ENCODE measurements at regions not wholly inside any gene's neighbourhood (a gene's known extent, or its start where the extent isn't known, plus 50 kb on each side); places are given as distances from the start of the nearest gene placed in this dataset.

GRCh38 chr16:86805188-86805587 lies 226.8 kb downstream of the FOXL1 start:
- Histone ChIP-seq H2AFZ (ENCODE audit: low read length) (no peak overlapping the region), H3K9me3 (replicated peaks; ENCODE audit: insufficient read depth, low read length) (no peaks in the 10 kb centered on the region), H4K20me1 (ENCODE audit: insufficient read depth, low read length) (no peaks in the 10 kb centered on the region), H3K9ac (ENCODE audit: low read length) (no peak overlapping the region), H3F3A (ENCODE audit: insufficient read depth, low read length) (no peaks in the 10 kb centered on the region), H3K4me3 (ENCODE audit: low read length) (no peak overlapping the region), H3K27ac (ENCODE audit: low read length) (no peak overlapping the region), H3K9me2 (replicated peaks; ENCODE audit: insufficient read depth, low read length) (no peaks in the 10 kb centered on the region), H3K4me2 (ENCODE audit: low read depth, low read length) (no peak overlapping the region), H3K27me3 (replicated peaks; ENCODE audit: insufficient read depth, low read length) (peaks cover 53% of the 10 kb centered on the region), H3K4me1 (ENCODE audit: low read length) (no peaks in the 10 kb centered on the region), H3K36me3 (replicated peaks; ENCODE audit: insufficient read depth, low read length) (no peaks in the 10 kb centered on the region), H3K79me2 (ENCODE audit: low read length) (no peaks in the 10 kb centered on the region)
- no peak for DNase-seq
- no peak for TF ChIP-seq EZH2 (optimal IDR thresholded peaks at IDR 0.05; ENCODE audit: low read depth, low read length)
- TF ChIP-seq EZH2phosphoT487 (IDR thresholded peaks at IDR 0.05; ENCODE audit: low read length): no peak

- H3K4me1 ChIP-seq (ENCODE audit: low read length): no peaks in the 10 kb centered on the region
- H3K9ac ChIP-seq (ENCODE audit: low read length): no peak overlapping the region
- H3K4me2 ChIP-seq (ENCODE audit: low read depth, low read length): no peak overlapping the region
- TF ChIP-seq EZH2phosphoT487 (IDR thresholded peaks at IDR 0.05; ENCODE audit: low read length): no peak
- no peak for TF ChIP-seq EZH2 (optimal IDR thresholded peaks at IDR 0.05; ENCODE audit: low read depth, low read length)
- no peak for TF ChIP-seq CTCF (IDR thresholded peaks at IDR 0.05; ENCODE audit: low read length)
- H4K20me1 ChIP-seq (ENCODE audit: insufficient read depth, low read length): no peaks in the 10 kb centered on the region
- H3K27ac ChIP-seq (ENCODE audit: low read length): no peak overlapping the region
- H3K27me3 ChIP-seq (replicated peaks; ENCODE audit: insufficient read depth, low read length): peaks cover 59% of the 10 kb centered on the region
- H3K9me2 ChIP-seq (replicated peaks; ENCODE audit: insufficient read depth, low read length): no peaks in the 10 kb centered on the region
- H3K4me3 ChIP-seq (ENCODE audit: low read length): no peak overlapping the region
- H3K36me3 ChIP-seq (replicated peaks; ENCODE audit: insufficient read depth, low read length): no peaks in the 10 kb centered on the region
- DNase-seq: no peak
- H3K9me3 ChIP-seq (replicated peaks; ENCODE audit: insufficient read depth, low read length): no peaks in the 10 kb centered on the region
- H2AFZ ChIP-seq (ENCODE audit: low read length): no peak overlapping the region
- H3F3A ChIP-seq (ENCODE audit: insufficient read depth, low read length): no peaks in the 10 kb centered on the region
- H3K79me2 ChIP-seq (ENCODE audit: low read length): no peaks in the 10 kb centered on the region
Observed at GRCh38 chr16:86806181-86806837, 228.0 kb downstream of the FOXL1 start.

GRCh38 chr16:86806838-86807351 lies 228.5 kb downstream of the FOXL1 start:
- no peaks in the 10 kb centered on the region for H3K4me1 ChIP-seq (ENCODE audit: low read length)
- H3K27ac ChIP-seq (ENCODE audit: low read length): no peak overlapping the region
- no peaks in the 10 kb centered on the region for H3K79me2 ChIP-seq (ENCODE audit: low read length)
- H3F3A ChIP-seq (ENCODE audit: insufficient read depth, low read length): no peaks in the 10 kb centered on the region
- no peak for DNase-seq
- TF ChIP-seq EZH2phosphoT487 (IDR thresholded peaks at IDR 0.05; ENCODE audit: low read length) (no peak), CTCF (IDR thresholded peaks at IDR 0.05; ENCODE audit: low read length) (no peak), EZH2 (optimal IDR thresholded peaks at IDR 0.05; ENCODE audit: low read depth, low read length) (no peak)
- no peaks in the 10 kb centered on the region for H3K36me3 ChIP-seq (replicated peaks; ENCODE audit: insufficient read depth, low read length)
- H3K9me2 ChIP-seq (replicated peaks; ENCODE audit: insufficient read depth, low read length): no peaks in the 10 kb centered on the region
- H3K9me3 ChIP-seq (replicated peaks; ENCODE audit: insufficient read depth, low read length): no peaks in the 10 kb centered on the region
- H3K4me2 ChIP-seq (ENCODE audit: low read depth, low read length): no peak overlapping the region
- no peak overlapping the region for H2AFZ ChIP-seq (ENCODE audit: low read length)
- peaks cover 64% of the 10 kb centered on the region for H3K27me3 ChIP-seq (replicated peaks; ENCODE audit: insufficient read depth, low read length)
- H3K9ac ChIP-seq (ENCODE audit: low read length): no peak overlapping the region
- H4K20me1 ChIP-seq (ENCODE audit: insufficient read depth, low read length): no peaks in the 10 kb centered on the region
- no peak overlapping the region for H3K4me3 ChIP-seq (ENCODE audit: low read length)

- no peak overlapping the region for H3K4me2 ChIP-seq (ENCODE audit: low read depth, low read length)
- no peak for DNase-seq
- no peaks in the 10 kb centered on the region for H3K36me3 ChIP-seq (replicated peaks; ENCODE audit: insufficient read depth, low read length)
- no peaks in the 10 kb centered on the region for H3K9me3 ChIP-seq (replicated peaks; ENCODE audit: insufficient read depth, low read length)
- no peaks in the 10 kb centered on the region for H3F3A ChIP-seq (ENCODE audit: insufficient read depth, low read length)
- H3K4me1 ChIP-seq (ENCODE audit: low read length): no peaks in the 10 kb centered on the region
- no peak overlapping the region for H3K27ac ChIP-seq (ENCODE audit: low read length)
- H4K20me1 ChIP-seq (ENCODE audit: insufficient read depth, low read length): no peaks in the 10 kb centered on the region
- no peak overlapping the region for H2AFZ ChIP-seq (ENCODE audit: low read length)
- no peaks in the 10 kb centered on the region for H3K79me2 ChIP-seq (ENCODE audit: low read length)
- H3K27me3 ChIP-seq (replicated peaks; ENCODE audit: insufficient read depth, low read length): peaks cover 73% of the 10 kb centered on the region
- TF ChIP-seq CTCF (IDR thresholded peaks at IDR 0.05; ENCODE audit: low read length): no peak
- no peak for TF ChIP-seq EZH2phosphoT487 (IDR thresholded peaks at IDR 0.05; ENCODE audit: low read length)
- H3K4me3 ChIP-seq (ENCODE audit: low read length): no peak overlapping the region
- no peaks in the 10 kb centered on the region for H3K9me2 ChIP-seq (replicated peaks; ENCODE audit: insufficient read depth, low read length)
- H3K9ac ChIP-seq (ENCODE audit: low read length): no peak overlapping the region
Observed at GRCh38 chr16:86808863-86809444, 230.6 kb downstream of the FOXL1 start.
